AG09309 (cell line): ENCODE measurements at regions not wholly inside any gene's neighbourhood (a gene's known extent, or its start where the extent isn't known, plus 50 kb on each side); places are given as distances from the start of the nearest gene placed in this dataset.

Experiments used
- DNase-seq: peaks from one replicate; pipeline ENCODE4 v3.0.0-alpha.2; 2010; ENCODE audit warnings: low read depth
- H3K4me3 ChIP-seq: 2 replicates; pipeline ENCODE4 v1.5.1; 2011; ENCODE audit warnings: mild to moderate bottlenecking, low read depth, low read length, moderate library complexity; ENCODE audit not compliant: control insufficient read depth
- CTCF ChIP-seq: IDR thresholded peaks from 2 replicates; pipeline ENCODE4 v1.5.1; 2011; ENCODE audit warnings: mild to moderate bottlenecking, low read depth, low read length, inconsistent platforms; ENCODE audit not compliant: insufficient read depth, control insufficient read depth; ENCODE audit errors: missing control alignments

- no peak overlapping the region for H3K4me3 ChIP-seq
- no peak for TF ChIP-seq CTCF
- DNase-seq, result no peak
Observed at GRCh38 chr13:27847669-27848068, 55.4 kb downstream of the GSX1 start.

GRCh38 chr13:27851096-27851850 is 59.0 kb downstream of the GSX1 start:
- no peak overlapping the region for H3K4me3 ChIP-seq
- no peak for DNase-seq
- TF ChIP-seq CTCF, result no peak

GRCh38 chr13:27852491-27852890 is 60.2 kb downstream of the GSX1 start:
- no peak for DNase-seq
- no peak overlapping the region for H3K4me3 ChIP-seq
- TF ChIP-seq CTCF, result no peak

- no peak overlapping the region for H3K4me3 ChIP-seq
- no peak for DNase-seq
- no peak for TF ChIP-seq CTCF
Observed at GRCh38 chr13:27853335-27853734, 61.1 kb downstream of the GSX1 start.

GRCh38 chr13:27853861-27854260 is 61.6 kb downstream of the GSX1 start:
- TF ChIP-seq CTCF, result no peak
- no peak for DNase-seq
- no peak overlapping the region for H3K4me3 ChIP-seq

- H3K4me3 ChIP-seq, result no peak overlapping the region
- no peak for TF ChIP-seq CTCF
- no peak for DNase-seq
Observed at GRCh38 chr13:27854606-27855005, 62.3 kb downstream of the GSX1 start.
